Loucy (cell line): ENCODE measurements at regions not wholly inside any gene's neighbourhood (a gene's known extent, or its start where the extent isn't known, plus 50 kb on each side); places are given as distances from the start of the nearest gene placed in this dataset.
"Not testable (repeated sequence)": the region's sequence is repeated elsewhere in the genome, so short reads cannot be mapped to it uniquely, and the experiment has no call there.

Source experiments
- H2AFZ ChIP-seq: fragments of 200-600 bp; sonication (generic); 2 replicates; pipeline ENCODE4 v1.6.0; 2016; ENCODE audit warnings: antibody characterized with exemption, mild to moderate bottlenecking, low read length, moderate library complexity
- H3F3A ChIP-seq: fragments of 200-600 bp; 2 replicates; pipeline ENCODE4 v1.6.0; 2016; ENCODE audit warnings: antibody characterized with exemption, low read depth, mild to moderate bottlenecking
- H3K27me3 ChIP-seq: fragments of 200-600 bp; sonication (generic); 2 replicates; pipeline ENCODE4 v1.6.1; 2014; ENCODE audit warnings: low read length, mild to moderate bottlenecking; ENCODE audit not compliant: insufficient read depth, poor library complexity, severe bottlenecking
- H3K36me3 ChIP-seq: fragments of 200-600 bp; sonication (generic); 2 replicates; pipeline ENCODE4 v1.6.1; 2016; ENCODE audit warnings: low read length; ENCODE audit not compliant: insufficient read depth
- H3K4me1 ChIP-seq: fragments of 200-600 bp; sonication (generic); 2 replicates; pipeline ENCODE4 v1.5.1; 2014; ENCODE audit warnings: low read length, mild to moderate bottlenecking; ENCODE audit not compliant: insufficient read depth, poor library complexity, severe bottlenecking
- H3K4me2 ChIP-seq: fragments of 200-600 bp; sonication (generic); 2 replicates; pipeline ENCODE4 v1.6.0; 2014; ENCODE audit warnings: antibody characterized with exemption, low read length, low read depth, mild to moderate bottlenecking; ENCODE audit not compliant: poor library complexity, severe bottlenecking
- H3K4me3 ChIP-seq: fragments of 200-600 bp; sonication (generic); 2 replicates; pipeline ENCODE4 v1.5.1; 2014; ENCODE audit warnings: low read length, mild to moderate bottlenecking, mixed read lengths; ENCODE audit not compliant: poor library complexity, severe bottlenecking
- H3K79me2 ChIP-seq: fragments of 200-600 bp; sonication (generic); 2 replicates; pipeline ENCODE4 v1.6.1; 2014; ENCODE audit warnings: low read length; ENCODE audit not compliant: insufficient read depth
- H3K9ac ChIP-seq: fragments of 200-600 bp; sonication (generic); 2 replicates; pipeline ENCODE4 v1.6.0; 2014; ENCODE audit warnings: mild to moderate bottlenecking, low read depth, low read length, moderate library complexity; ENCODE audit not compliant: poor library complexity, severe bottlenecking
- H3K9me2 ChIP-seq: fragments of 200-600 bp; sonication (generic); replicated peaks from 2 replicates; pipeline ENCODE4 v1.6.1; 2016; ENCODE audit warnings: low read depth, low read length, mixed read lengths
- H3K9me3 ChIP-seq: fragments of 200-600 bp; sonication (generic); 2 replicates; pipeline ENCODE4 v1.6.1; 2014; ENCODE audit warnings: mild to moderate bottlenecking, antibody characterized with exemption, low read length, low read depth; ENCODE audit not compliant: insufficient read depth
- H4K20me1 ChIP-seq: fragments of 200-600 bp; sonication (generic); 2 replicates; pipeline ENCODE4 v1.6.0; 2014; ENCODE audit warnings: antibody characterized with exemption, low read length, mild to moderate bottlenecking; ENCODE audit not compliant: insufficient read depth, poor library complexity, severe bottlenecking
- EZH2phosphoT487 ChIP-seq: fragments of 200-600 bp; IDR thresholded peaks from 2 replicates; pipeline ENCODE4 v1.6.1; 2018; ENCODE audit warnings: antibody characterized with exemption, mild to moderate bottlenecking, moderate library complexity, borderline replicate concordance
- TF ChIP-seq, protein P1 (sequence below): fragments of 200-600 bp; sonication (generic); conservative IDR thresholded peaks from 2 replicates; pipeline ENCODE4 v1.5.1; 2014; ENCODE audit warnings: mild to moderate bottlenecking, antibody characterized with exemption, low read length

DNA sequence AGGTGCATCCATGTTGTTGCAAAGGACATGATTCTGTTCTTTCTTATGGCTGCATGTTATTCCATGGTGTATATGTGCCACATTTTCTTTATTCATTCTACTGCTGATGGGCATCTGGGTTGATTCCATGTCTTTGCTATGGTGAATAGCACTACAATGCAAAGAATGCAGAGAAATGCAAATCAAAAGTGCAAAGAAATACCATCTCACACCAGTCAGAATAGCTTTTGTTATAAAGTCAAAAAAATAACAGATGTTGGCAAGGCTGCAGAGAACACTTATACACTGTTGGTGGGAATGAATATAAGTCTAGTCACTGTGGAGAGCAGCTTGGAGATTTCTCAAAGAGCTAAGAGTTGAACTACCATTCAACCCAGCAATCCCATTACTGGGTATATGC, 99.2 kb downstream of the DHRS2 start:
- Histone ChIP-seq H3K9me2 (no peaks in the 10 kb centered on the region), H3K9me3 (no peaks in the 10 kb centered on the region), H4K20me1 (no peaks in the 10 kb centered on the region), H3K36me3 (no peaks in the 10 kb centered on the region), H3K4me3 (no peak overlapping the region), H3K4me1 (no peaks in the 10 kb centered on the region), H3F3A (no peaks in the 10 kb centered on the region), H3K27me3 (no peaks in the 10 kb centered on the region), H3K9ac (no peak overlapping the region), H3K79me2 (no peaks in the 10 kb centered on the region), H2AFZ (no peak overlapping the region), H3K4me2 (no peak overlapping the region)
- TF ChIP-seq, protein P1, sequence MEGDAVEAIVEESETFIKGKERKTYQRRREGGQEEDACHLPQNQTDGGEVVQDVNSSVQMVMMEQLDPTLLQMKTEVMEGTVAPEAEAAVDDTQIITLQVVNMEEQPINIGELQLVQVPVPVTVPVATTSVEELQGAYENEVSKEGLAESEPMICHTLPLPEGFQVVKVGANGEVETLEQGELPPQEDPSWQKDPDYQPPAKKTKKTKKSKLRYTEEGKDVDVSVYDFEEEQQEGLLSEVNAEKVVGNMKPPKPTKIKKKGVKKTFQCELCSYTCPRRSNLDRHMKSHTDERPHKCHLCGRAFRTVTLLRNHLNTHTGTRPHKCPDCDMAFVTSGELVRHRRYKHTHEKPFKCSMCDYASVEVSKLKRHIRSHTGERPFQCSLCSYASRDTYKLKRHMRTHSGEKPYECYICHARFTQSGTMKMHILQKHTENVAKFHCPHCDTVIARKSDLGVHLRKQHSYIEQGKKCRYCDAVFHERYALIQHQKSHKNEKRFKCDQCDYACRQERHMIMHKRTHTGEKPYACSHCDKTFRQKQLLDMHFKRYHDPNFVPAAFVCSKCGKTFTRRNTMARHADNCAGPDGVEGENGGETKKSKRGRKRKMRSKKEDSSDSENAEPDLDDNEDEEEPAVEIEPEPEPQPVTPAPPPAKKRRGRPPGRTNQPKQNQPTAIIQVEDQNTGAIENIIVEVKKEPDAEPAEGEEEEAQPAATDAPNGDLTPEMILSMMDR = no peak
- no peak for TF ChIP-seq EZH2phosphoT487

DNA sequence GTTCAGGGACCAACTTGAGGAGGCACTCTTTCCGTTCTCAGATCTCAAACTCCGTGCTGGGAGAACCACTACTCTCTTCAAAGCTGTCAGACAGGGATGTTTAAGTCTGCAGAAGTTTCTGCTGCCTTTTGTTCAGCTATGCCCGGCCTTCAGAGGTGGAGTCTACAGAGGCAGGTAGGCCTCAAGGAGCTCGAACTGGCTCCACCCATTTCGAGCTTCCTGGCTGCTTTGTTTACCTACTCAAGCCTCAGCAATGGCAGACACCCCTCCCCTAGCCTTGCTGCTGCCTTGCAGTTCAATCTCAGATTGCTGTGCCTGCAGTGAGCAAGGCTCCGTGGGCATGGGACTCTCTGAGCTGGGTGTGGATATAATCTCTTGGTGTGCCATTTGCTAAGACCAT, 108.2 kb downstream of the DHRS2 start:
- not testable (repeated sequence) for H2AFZ ChIP-seq, H3K36me3 ChIP-seq, H3K4me3 ChIP-seq, H3K79me2 ChIP-seq, H3K9ac ChIP-seq, H4K20me1 ChIP-seq, H3K27me3 ChIP-seq, H3K4me1 ChIP-seq, H3K9me2 ChIP-seq, H3K4me2 ChIP-seq, H3F3A ChIP-seq, H3K9me3 ChIP-seq

DNA sequence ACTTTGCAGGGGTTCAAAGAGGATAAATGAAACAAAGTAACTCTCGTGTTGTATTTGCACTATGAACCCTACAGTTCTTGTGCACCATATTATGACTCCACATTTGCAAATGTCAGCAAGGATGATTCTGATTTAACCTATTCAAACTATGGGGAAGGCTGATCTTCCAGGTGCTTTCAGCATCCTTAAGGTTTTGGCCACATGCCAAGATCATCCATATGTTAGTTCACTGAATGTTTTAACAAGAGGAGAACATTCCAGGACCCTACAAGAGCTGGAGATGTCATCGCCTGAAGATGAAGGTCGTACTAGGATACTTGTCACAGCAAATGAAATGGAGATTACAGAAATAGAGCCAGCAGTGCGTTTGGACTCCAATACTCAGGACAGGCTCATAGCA, 114.2 kb downstream of the DHRS2 start:
- Histone ChIP-seq H3K27me3 (peaks cover 7% of the 10 kb centered on the region), H3K36me3 (no peaks in the 10 kb centered on the region), H2AFZ (no peak overlapping the region), H3K9ac (no peak overlapping the region), H3F3A (no peaks in the 10 kb centered on the region), H3K9me3 (no peaks in the 10 kb centered on the region), H3K4me3 (no peak overlapping the region), H3K4me1 (no peaks in the 10 kb centered on the region), H3K4me2 (no peak overlapping the region), H3K9me2 (no peaks in the 10 kb centered on the region), H3K79me2 (no peaks in the 10 kb centered on the region), H4K20me1 (no peaks in the 10 kb centered on the region)
- TF ChIP-seq, protein P1 = no peak

DNA sequence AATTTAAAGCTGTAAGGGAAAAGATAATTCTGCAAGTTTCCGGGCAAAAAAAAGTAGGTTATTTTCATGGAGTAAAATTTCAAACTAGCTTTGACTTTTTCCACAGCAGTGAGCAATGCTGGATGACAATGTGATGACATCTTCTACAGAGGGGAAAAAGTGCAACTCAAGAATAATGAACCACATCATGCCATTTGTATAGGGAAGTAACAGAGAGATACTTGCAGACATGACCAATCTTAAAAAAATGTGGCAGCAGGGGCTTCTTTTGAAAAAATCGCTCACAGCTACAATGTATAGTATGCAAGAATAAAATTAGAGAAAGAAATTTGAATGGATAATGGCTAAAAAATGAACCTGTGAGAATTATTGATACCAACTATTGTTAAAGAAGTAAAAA, 115.5 kb downstream of the DHRS2 start:
- Histone ChIP-seq H3F3A (no peaks in the 10 kb centered on the region), H4K20me1 (no peaks in the 10 kb centered on the region), H3K4me3 (no peak overlapping the region), H2AFZ (no peak overlapping the region), H3K4me1 (no peaks in the 10 kb centered on the region), H3K4me2 (no peak overlapping the region), H3K27me3 (peaks cover 7% of the 10 kb centered on the region), H3K9me2 (no peaks in the 10 kb centered on the region), H3K79me2 (no peaks in the 10 kb centered on the region), H3K9me3 (no peaks in the 10 kb centered on the region), H3K36me3 (no peaks in the 10 kb centered on the region), H3K9ac (no peak overlapping the region)
- TF ChIP-seq, protein P1 = no peak
- no peak for TF ChIP-seq EZH2phosphoT487
